Left ventricle myocardium inferior (tissue), 1 donor: ENCODE measurements at regions not wholly inside any gene's neighbourhood (a gene's known extent, or its start where the extent isn't known, plus 50 kb on each side); places are given as distances from the start of the nearest gene placed in this dataset.

Source experiments
- DNase-seq: peaks from one replicate; pipeline ENCODE4 v3.0.0-alpha.2; 2020
- H3K27ac ChIP-seq: fragments of 200-600 bp; replicated peaks from 2 replicates; pipeline ENCODE4 v1.8.0; 2021
- H3K27me3 ChIP-seq: fragments of 200-600 bp; 2 replicates; pipeline ENCODE4 v1.8.0; 2021; ENCODE audit warnings: low read depth
- H3K36me3 ChIP-seq: fragments of 200-600 bp; 2 replicates; pipeline ENCODE4 v1.8.0; 2021
- H3K4me1 ChIP-seq: fragments of 200-600 bp; 2 replicates; pipeline ENCODE4 v1.8.0; 2021
- H3K4me3 ChIP-seq: fragments of 200-600 bp; 2 replicates; pipeline ENCODE4 v1.8.0; 2021; ENCODE audit warnings: mild to moderate bottlenecking, moderate library complexity
- H3K9me3 ChIP-seq: fragments of 200-600 bp; replicated peaks from 2 replicates; pipeline ENCODE4 v1.8.0; 2021
- intact Hi-C: fragments of 100-400 bp; cut with micrococcal nuclease; formaldehyde crosslinking; loops from one replicate; pipeline ENCODE4 v1.11.0; 2022
- TF ChIP-seq, protein P1 (sequence below): fragments of 200-600 bp; IDR thresholded peaks from 2 replicates; pipeline ENCODE4 v1.8.0; 2021; ENCODE audit warnings: antibody characterized with exemption, mild to moderate bottlenecking, borderline replicate concordance
- donor health status: DM: no; HTN: yes; CAD: no; lungs with severe emphysema.

- H3K27me3 ChIP-seq, result no peaks in the 10 kb centered on the region
- H3K36me3 ChIP-seq, result no peaks in the 10 kb centered on the region
- intact Hi-C loops, result no loop called here
- H3K4me3 ChIP-seq, result no peak overlapping the region
- H3K4me1 ChIP-seq, result no peaks in the 10 kb centered on the region
- TF ChIP-seq, protein P1, sequence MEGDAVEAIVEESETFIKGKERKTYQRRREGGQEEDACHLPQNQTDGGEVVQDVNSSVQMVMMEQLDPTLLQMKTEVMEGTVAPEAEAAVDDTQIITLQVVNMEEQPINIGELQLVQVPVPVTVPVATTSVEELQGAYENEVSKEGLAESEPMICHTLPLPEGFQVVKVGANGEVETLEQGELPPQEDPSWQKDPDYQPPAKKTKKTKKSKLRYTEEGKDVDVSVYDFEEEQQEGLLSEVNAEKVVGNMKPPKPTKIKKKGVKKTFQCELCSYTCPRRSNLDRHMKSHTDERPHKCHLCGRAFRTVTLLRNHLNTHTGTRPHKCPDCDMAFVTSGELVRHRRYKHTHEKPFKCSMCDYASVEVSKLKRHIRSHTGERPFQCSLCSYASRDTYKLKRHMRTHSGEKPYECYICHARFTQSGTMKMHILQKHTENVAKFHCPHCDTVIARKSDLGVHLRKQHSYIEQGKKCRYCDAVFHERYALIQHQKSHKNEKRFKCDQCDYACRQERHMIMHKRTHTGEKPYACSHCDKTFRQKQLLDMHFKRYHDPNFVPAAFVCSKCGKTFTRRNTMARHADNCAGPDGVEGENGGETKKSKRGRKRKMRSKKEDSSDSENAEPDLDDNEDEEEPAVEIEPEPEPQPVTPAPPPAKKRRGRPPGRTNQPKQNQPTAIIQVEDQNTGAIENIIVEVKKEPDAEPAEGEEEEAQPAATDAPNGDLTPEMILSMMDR, result no peak
- H3K27ac ChIP-seq, result no peak overlapping the region
- no peak for DNase-seq
- peaks cover 30% of the 10 kb centered on the region for H3K9me3 ChIP-seq
Observed at GRCh38 chr9:71210326-71210725, 88.9 kb upstream of the TRPM3 start.

- no peaks in the 10 kb centered on the region for H3K36me3 ChIP-seq
- TF ChIP-seq, protein P1, result no peak
- H3K9me3 ChIP-seq, result peaks cover 26% of the 10 kb centered on the region
- H3K4me3 ChIP-seq, result no peak overlapping the region
- DNase-seq, result no peak
- no peaks in the 10 kb centered on the region for H3K4me1 ChIP-seq
- H3K27me3 ChIP-seq, result no peaks in the 10 kb centered on the region
- intact Hi-C loops, result no loop called here
- H3K27ac ChIP-seq, result no peak overlapping the region
Observed at GRCh38 chr9:71209890-71210289, 88.5 kb upstream of the TRPM3 start.

GRCh38 chr9:71202931-71203330 lies 81.5 kb upstream of the TRPM3 start:
- Histone ChIP-seq H3K4me1 (no peaks in the 10 kb centered on the region), H3K4me3 (no peak overlapping the region), H3K27me3 (no peaks in the 10 kb centered on the region), H3K9me3 (no peaks in the 10 kb centered on the region), H3K27ac (no peak overlapping the region), H3K36me3 (no peaks in the 10 kb centered on the region)
- intact Hi-C loops, result no loop called here
- no peak for DNase-seq
- TF ChIP-seq, protein P1, result no peak

- Histone ChIP-seq H3K36me3 (no peaks in the 10 kb centered on the region), H3K4me1 (no peaks in the 10 kb centered on the region), H3K9me3 (peaks cover 11% of the 10 kb centered on the region), H3K27ac (no peak overlapping the region), H3K4me3 (no peak overlapping the region), H3K27me3 (no peaks in the 10 kb centered on the region)
- intact Hi-C loops, result no loop called here
- no peak for DNase-seq
- TF ChIP-seq, protein P1, result no peak
Observed at GRCh38 chr9:71191708-71192107, 70.3 kb upstream of the TRPM3 start.

- Histone ChIP-seq H3K4me3 (no peak overlapping the region), H3K9me3 (no peaks in the 10 kb centered on the region), H3K36me3 (no peaks in the 10 kb centered on the region), H3K27me3 (no peaks in the 10 kb centered on the region), H3K4me1 (no peaks in the 10 kb centered on the region), H3K27ac (no peak overlapping the region)
- intact Hi-C loops, result no loop called here
- DNase-seq, result no peak
- TF ChIP-seq, protein P1, result no peak
Observed at GRCh38 chr9:71183251-71183650, 61.8 kb upstream of the TRPM3 start.

DNA sequence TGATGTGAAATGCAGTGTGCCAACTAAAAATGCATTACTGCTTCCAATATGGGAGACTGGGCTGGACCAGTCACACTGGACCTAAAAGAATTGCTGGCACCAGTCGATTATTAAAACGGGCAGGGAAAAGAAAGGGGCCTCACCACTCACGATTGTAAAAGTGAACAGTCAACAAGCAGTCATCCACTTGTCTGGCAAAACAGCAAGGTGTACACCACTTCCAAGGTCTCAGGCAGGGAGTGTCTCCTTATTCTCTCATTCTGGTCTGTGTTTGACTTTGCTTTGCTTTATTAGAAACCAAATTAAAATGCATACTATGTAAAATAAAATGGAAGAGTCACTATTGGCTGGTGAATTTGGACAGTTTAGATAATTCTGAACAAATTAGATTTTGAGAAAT lies 57.8 kb upstream of the TRPM3 start:
- no peak overlapping the region for H3K4me3 ChIP-seq
- H3K27ac ChIP-seq, result no peak overlapping the region
- no peaks in the 10 kb centered on the region for H3K4me1 ChIP-seq
- H3K9me3 ChIP-seq, result no peaks in the 10 kb centered on the region
- no peaks in the 10 kb centered on the region for H3K36me3 ChIP-seq
- intact Hi-C loops, result no loop called here
- TF ChIP-seq, protein P1, result no peak
- H3K27me3 ChIP-seq, result no peaks in the 10 kb centered on the region
- no peak for DNase-seq
